22Rv1 (cell line): ENCODE measurements at regions not wholly inside any gene's neighbourhood (a gene's known extent, or its start where the extent isn't known, plus 50 kb on each side); places are given as distances from the start of the nearest gene placed in this dataset.

Experiments used
- ZFX ChIP-seq: fragments of 450-650 bp; IDR thresholded peaks from 2 replicates; pipeline ENCODE4 v1.6.1; 2017; ENCODE audit warnings: antibody characterized with exemption, borderline replicate concordance
- TF ChIP-seq, protein P1 (sequence below): fragments of 450-650 bp; IDR thresholded peaks from 2 replicates; pipeline ENCODE4 v1.5.1; 2017; ENCODE audit warnings: mild to moderate bottlenecking

- TF ChIP-seq, protein P1, sequence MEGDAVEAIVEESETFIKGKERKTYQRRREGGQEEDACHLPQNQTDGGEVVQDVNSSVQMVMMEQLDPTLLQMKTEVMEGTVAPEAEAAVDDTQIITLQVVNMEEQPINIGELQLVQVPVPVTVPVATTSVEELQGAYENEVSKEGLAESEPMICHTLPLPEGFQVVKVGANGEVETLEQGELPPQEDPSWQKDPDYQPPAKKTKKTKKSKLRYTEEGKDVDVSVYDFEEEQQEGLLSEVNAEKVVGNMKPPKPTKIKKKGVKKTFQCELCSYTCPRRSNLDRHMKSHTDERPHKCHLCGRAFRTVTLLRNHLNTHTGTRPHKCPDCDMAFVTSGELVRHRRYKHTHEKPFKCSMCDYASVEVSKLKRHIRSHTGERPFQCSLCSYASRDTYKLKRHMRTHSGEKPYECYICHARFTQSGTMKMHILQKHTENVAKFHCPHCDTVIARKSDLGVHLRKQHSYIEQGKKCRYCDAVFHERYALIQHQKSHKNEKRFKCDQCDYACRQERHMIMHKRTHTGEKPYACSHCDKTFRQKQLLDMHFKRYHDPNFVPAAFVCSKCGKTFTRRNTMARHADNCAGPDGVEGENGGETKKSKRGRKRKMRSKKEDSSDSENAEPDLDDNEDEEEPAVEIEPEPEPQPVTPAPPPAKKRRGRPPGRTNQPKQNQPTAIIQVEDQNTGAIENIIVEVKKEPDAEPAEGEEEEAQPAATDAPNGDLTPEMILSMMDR: no peak
- TF ChIP-seq ZFX: no peak
Measured at GRCh38 chr16:64669573-64669972, 452.3 kb downstream of the CDH11 start.
